ENCODE measurements at regions not wholly inside any gene's neighbourhood (a gene's known extent, or its start where the extent isn't known, plus 50 kb on each side); places are given as distances from the start of the nearest gene placed in this dataset.
"Not testable (repeated sequence)": the region's sequence is repeated elsewhere in the genome, so short reads cannot be mapped to it uniquely, and the experiment has no call there.

DNA sequence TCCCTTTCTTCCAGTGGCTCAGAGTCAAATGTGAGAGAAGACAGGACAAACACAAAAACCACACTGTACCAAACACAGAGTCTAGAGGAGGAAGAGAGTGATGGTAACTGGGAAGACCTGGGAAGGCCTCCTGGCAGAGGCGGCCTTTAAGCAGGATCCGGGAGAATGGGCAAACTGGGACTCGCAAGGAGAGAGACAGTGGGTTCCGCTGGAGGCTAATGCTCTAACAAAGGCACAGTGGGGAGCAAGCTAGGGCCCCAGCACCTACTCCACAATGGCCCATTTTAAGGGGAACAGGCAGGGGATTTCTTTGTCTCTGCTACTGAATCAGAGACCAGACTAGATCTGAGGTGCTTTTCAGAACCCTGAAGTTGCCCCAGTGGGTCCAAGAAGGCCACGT, 81.4 kb upstream of the HES1 start:
- H3K9me3 ChIP-seq (ENCODE audit: control insufficient read depth, insufficient read depth, low read length) = peaks cover 14% of the 10 kb centered on the region; the same call in 1 of the 2 replicates
- H3K9me2 ChIP-seq (replicated peaks; ENCODE audit: control insufficient read depth, low read length) = no peaks in the 10 kb centered on the region
- H3K27me3 ChIP-seq (ENCODE audit: control insufficient read depth, low read length) = no peaks in the 10 kb centered on the region
- H3K27ac ChIP-seq (ENCODE audit: low read depth, low read length) = no peak overlapping the region
- peaks cover 7% of the 10 kb centered on the region for H3F3A ChIP-seq (ENCODE audit: control insufficient read depth, insufficient read depth)
- H3K36me3 ChIP-seq (ENCODE audit: control insufficient read depth, low read length) = no peaks in the 10 kb centered on the region
- no peaks in the 10 kb centered on the region for H4K20me1 ChIP-seq (ENCODE audit: control insufficient read depth, insufficient read depth, low read depth, low read length)
- no peak for TF ChIP-seq EZH2phosphoT487 (IDR thresholded peaks at IDR 0.05; ENCODE audit: borderline replicate concordance, low read length)
- TF ChIP-seq, protein P1, sequence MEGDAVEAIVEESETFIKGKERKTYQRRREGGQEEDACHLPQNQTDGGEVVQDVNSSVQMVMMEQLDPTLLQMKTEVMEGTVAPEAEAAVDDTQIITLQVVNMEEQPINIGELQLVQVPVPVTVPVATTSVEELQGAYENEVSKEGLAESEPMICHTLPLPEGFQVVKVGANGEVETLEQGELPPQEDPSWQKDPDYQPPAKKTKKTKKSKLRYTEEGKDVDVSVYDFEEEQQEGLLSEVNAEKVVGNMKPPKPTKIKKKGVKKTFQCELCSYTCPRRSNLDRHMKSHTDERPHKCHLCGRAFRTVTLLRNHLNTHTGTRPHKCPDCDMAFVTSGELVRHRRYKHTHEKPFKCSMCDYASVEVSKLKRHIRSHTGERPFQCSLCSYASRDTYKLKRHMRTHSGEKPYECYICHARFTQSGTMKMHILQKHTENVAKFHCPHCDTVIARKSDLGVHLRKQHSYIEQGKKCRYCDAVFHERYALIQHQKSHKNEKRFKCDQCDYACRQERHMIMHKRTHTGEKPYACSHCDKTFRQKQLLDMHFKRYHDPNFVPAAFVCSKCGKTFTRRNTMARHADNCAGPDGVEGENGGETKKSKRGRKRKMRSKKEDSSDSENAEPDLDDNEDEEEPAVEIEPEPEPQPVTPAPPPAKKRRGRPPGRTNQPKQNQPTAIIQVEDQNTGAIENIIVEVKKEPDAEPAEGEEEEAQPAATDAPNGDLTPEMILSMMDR (IDR thresholded peaks at IDR 0.05; ENCODE audit: low read depth, low read length, poor library complexity, severe bottlenecking) = no peak
- H3K4me2 ChIP-seq (ENCODE audit: low read length) = no peak overlapping the region
- peaks cover 16% of the 10 kb centered on the region for H3K4me1 ChIP-seq (ENCODE audit: control insufficient read depth, low read length)
- no peak overlapping the region for H3K4me3 ChIP-seq (ENCODE audit: low read length)
- no peaks in the 10 kb centered on the region for H3K79me2 ChIP-seq (ENCODE audit: control insufficient read depth, low read length)

GRCh38 chr3:194054961-194055360, 81.0 kb upstream of the HES1 start:
- H3K4me1 ChIP-seq (ENCODE audit: control insufficient read depth, low read length) = peaks cover 16% of the 10 kb centered on the region
- no peak overlapping the region for H3K4me2 ChIP-seq (ENCODE audit: low read length)

GRCh38 chr3:194056323-194056722, 79.6 kb upstream of the HES1 start:
- H3K4me3 ChIP-seq (ENCODE audit: low read length); H3K9me2 ChIP-seq (replicated peaks; ENCODE audit: control insufficient read depth, low read length); H3F3A ChIP-seq (ENCODE audit: control insufficient read depth, insufficient read depth); H3K36me3 ChIP-seq (ENCODE audit: control insufficient read depth, low read length); H4K20me1 ChIP-seq (ENCODE audit: control insufficient read depth, insufficient read depth, low read depth, low read length); H3K4me2 ChIP-seq (ENCODE audit: low read length); H3K27me3 ChIP-seq (ENCODE audit: control insufficient read depth, low read length); H3K27ac ChIP-seq (ENCODE audit: low read depth, low read length); H3K79me2 ChIP-seq (ENCODE audit: control insufficient read depth, low read length); H3K9me3 ChIP-seq (ENCODE audit: control insufficient read depth, insufficient read depth, low read length): not testable (repeated sequence)
- peaks cover 16% of the 10 kb centered on the region for H3K4me1 ChIP-seq (ENCODE audit: control insufficient read depth, low read length)

More at GRCh38 chr3:194054961-194055360, 81.0 kb upstream of the HES1 start:
- Histone ChIP-seq H3K4me3 (ENCODE audit: low read length) (no peak overlapping the region), H3K9me3 (ENCODE audit: control insufficient read depth, insufficient read depth, low read length) (peaks cover 14% of the 10 kb centered on the region; the same call in 1 of the 2 replicates), H3K9me2 (replicated peaks; ENCODE audit: control insufficient read depth, low read length) (no peaks in the 10 kb centered on the region), H3F3A (ENCODE audit: control insufficient read depth, insufficient read depth) (peaks cover 7% of the 10 kb centered on the region), H3K27me3 (ENCODE audit: control insufficient read depth, low read length) (no peaks in the 10 kb centered on the region), H4K20me1 (ENCODE audit: control insufficient read depth, insufficient read depth, low read depth, low read length) (no peaks in the 10 kb centered on the region), H3K79me2 (ENCODE audit: control insufficient read depth, low read length) (no peaks in the 10 kb centered on the region), H3K27ac (ENCODE audit: low read depth, low read length) (no peak overlapping the region), H3K36me3 (ENCODE audit: control insufficient read depth, low read length) (no peaks in the 10 kb centered on the region)
- TF ChIP-seq, protein P1 (IDR thresholded peaks at IDR 0.05; ENCODE audit: low read depth, low read length, poor library complexity, severe bottlenecking) = no peak
- no peak for TF ChIP-seq EZH2phosphoT487 (IDR thresholded peaks at IDR 0.05; ENCODE audit: borderline replicate concordance, low read length)

DNA sequence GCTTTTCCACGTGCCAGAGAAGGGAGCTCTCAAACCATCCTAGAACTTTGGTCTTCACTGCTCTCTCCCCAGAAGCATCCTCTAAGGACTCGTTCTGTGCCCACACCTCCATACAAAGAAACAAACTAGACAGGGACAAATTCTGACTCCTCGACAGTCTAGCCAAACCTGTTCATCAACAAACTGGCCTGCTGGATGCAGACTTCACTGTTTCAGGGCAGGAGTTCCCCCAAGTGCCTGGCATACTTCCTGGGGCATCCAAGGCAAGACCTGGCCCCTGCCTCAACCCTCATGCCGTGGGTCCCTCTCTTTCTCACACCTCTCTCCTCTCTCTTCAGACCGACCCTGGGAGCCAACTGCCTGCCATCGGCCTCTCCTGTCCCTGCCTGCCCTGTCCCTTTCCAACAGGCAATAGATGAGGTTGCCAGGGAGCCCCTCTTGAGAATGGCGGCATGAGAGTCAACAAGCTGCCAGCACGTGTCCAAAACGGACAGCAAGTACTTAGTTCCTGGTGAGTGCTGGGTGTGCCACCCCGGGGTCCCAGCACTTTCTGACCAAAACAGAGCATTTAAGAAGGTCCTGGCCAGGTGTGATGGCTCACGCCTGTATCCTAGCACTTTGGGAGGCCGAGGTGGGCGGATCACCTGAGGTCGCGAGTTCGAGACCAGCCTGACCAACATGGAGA, 79.1 kb upstream of the HES1 start:
- H3K4me2 ChIP-seq (ENCODE audit: low read length) = no peak overlapping the region
- H3K4me1 ChIP-seq (ENCODE audit: control insufficient read depth, low read length) = peaks cover 16% of the 10 kb centered on the region

More for the DNA sequence above, 79.1 kb upstream of the HES1 start:
- Histone ChIP-seq H3K79me2 (ENCODE audit: control insufficient read depth, low read length) (no peaks in the 10 kb centered on the region), H3K9me2 (replicated peaks; ENCODE audit: control insufficient read depth, low read length) (no peaks in the 10 kb centered on the region), H3K27ac (ENCODE audit: low read depth, low read length) (no peak overlapping the region), H3F3A (ENCODE audit: control insufficient read depth, insufficient read depth) (peaks cover 7% of the 10 kb centered on the region), H3K27me3 (ENCODE audit: control insufficient read depth, low read length) (no peaks in the 10 kb centered on the region), H3K9me3 (ENCODE audit: control insufficient read depth, insufficient read depth, low read length) (no peaks in the 10 kb centered on the region), H4K20me1 (ENCODE audit: control insufficient read depth, insufficient read depth, low read depth, low read length) (no peaks in the 10 kb centered on the region), H3K4me3 (ENCODE audit: low read length) (no peak overlapping the region), H3K36me3 (ENCODE audit: control insufficient read depth, low read length) (no peaks in the 10 kb centered on the region)
- TF ChIP-seq, protein P1 (IDR thresholded peaks at IDR 0.05; ENCODE audit: low read depth, low read length, poor library complexity, severe bottlenecking) = no peak
- TF ChIP-seq EZH2phosphoT487 (IDR thresholded peaks at IDR 0.05; ENCODE audit: borderline replicate concordance, low read length) = no peak
